Thyroid gland (tissue), 4 donors: ENCODE measurements at regions not wholly inside any gene's neighbourhood (a gene's known extent, or its start where the extent isn't known, plus 50 kb on each side); places are given as distances from the start of the nearest gene placed in this dataset.
"Not testable (repeated sequence)": the region's sequence is repeated elsewhere in the genome, so short reads cannot be mapped to it uniquely, and the experiment has no call there.

Source experiments
- CTCF ChIP-seq, 6 experiments: fragments of 200-600 bp in 3 of 6; fragments of 450-650 bp in 3 of 6; sonication (generic) in 3 of 6; IDR thresholded peaks; one replicate each; pipeline ENCODE4 v1.5.1; 2016 to 2019; ENCODE audit warnings: antibody characterized with exemption in 6 of 6, mild to moderate bottlenecking in 2 of 6, inconsistent platforms in 1 of 6, moderate library complexity in 1 of 6
- POLR2A ChIP-seq, 2 donors: fragments of 450-650 bp; IDR thresholded peaks; one replicate each; pipeline ENCODE4 v1.6.1; 2017; ENCODE audit warnings: antibody characterized with exemption in 2 of 2, mild to moderate bottlenecking in 2 of 2, moderate library complexity in 1 of 2

- TF ChIP-seq CTCF, POLR2A (IDR thresholded peaks at IDR 0.05): not testable (repeated sequence)
Observed at GRCh38 chr1:120356170-120356569, 58.7 kb upstream of the NBPF8 start.
